ENCODE measurements at regions not wholly inside any gene's neighbourhood (a gene's known extent, or its start where the extent isn't known, plus 50 kb on each side); places are given as distances from the start of the nearest gene placed in this dataset.

- TF ChIP-seq RCOR1 (IDR thresholded peaks at IDR 0.05; ENCODE audit: low read length) = no peak
- TF ChIP-seq POLR2AphosphoS5 (IDR thresholded peaks at IDR 0.05; ENCODE audit: low read depth, low read length) = no peak
- TF ChIP-seq, protein P1, sequence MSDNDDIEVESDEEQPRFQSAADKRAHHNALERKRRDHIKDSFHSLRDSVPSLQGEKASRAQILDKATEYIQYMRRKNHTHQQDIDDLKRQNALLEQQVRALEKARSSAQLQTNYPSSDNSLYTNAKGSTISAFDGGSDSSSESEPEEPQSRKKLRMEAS (IDR thresholded peaks at IDR 0.05; ENCODE audit: low read depth) = no peak
- TF ChIP-seq CTCF (IDR thresholded peaks at IDR 0.05) = no peak
- TF ChIP-seq RAD21 (IDR thresholded peaks at IDR 0.05; ENCODE audit: low read length) = no peak
- no peak for TF ChIP-seq USF2 (IDR thresholded peaks at IDR 0.05; ENCODE audit: borderline replicate concordance, low read depth, low read length)
- TF ChIP-seq FOSL2 (IDR thresholded peaks at IDR 0.05; ENCODE audit: borderline replicate concordance, low read depth) = no peak
These were observed 200.1 kb upstream of the NRG3 start for GRCh38 chr10:81674941-81675340.
